GM18907 (cell line): ENCODE measurements at regions not wholly inside any gene's neighbourhood (a gene's known extent, or its start where the extent isn't known, plus 50 kb on each side); places are given as distances from the start of the nearest gene placed in this dataset.
"Not testable (repeated sequence)": the region's sequence is repeated elsewhere in the genome, so short reads cannot be mapped to it uniquely, and the experiment has no call there.

Experiments used
- ATAC-seq: cut with Tn5 transposase; IDR thresholded peaks from one replicate; pipeline ENCODE4 v1.9.1; 2021; ENCODE audit warnings: mild to moderate bottlenecking, moderate library complexity; ENCODE audit not compliant: unreplicated experiment

- no peak for ATAC-seq
These were observed 141.6 kb upstream of the RIOK3 start for GRCh38 chr18:23311351-23312121.

- ATAC-seq = no peak
These were observed 139.7 kb upstream of the RIOK3 start for GRCh38 chr18:23313379-23313778.

- no peak for ATAC-seq
These were observed 138.4 kb upstream of the RIOK3 start for GRCh38 chr18:23314672-23315071.

- ATAC-seq = no peak
These were observed 136.8 kb upstream of the RIOK3 start for GRCh38 chr18:23316316-23316715.

GRCh38 chr18:23316988-23317387, 136.1 kb upstream of the RIOK3 start:
- no peak for ATAC-seq

GRCh38 chr18:23317975-23318675, 135.0 kb upstream of the RIOK3 start:
- no peak for ATAC-seq

- ATAC-seq = no peak
These were observed 132.3 kb upstream of the RIOK3 start for GRCh38 chr18:23320709-23321236.

- no peak for ATAC-seq
These were observed 131.1 kb upstream of the RIOK3 start for GRCh38 chr18:23321996-23322395.

GRCh38 chr18:23324056-23324811, 128.9 kb upstream of the RIOK3 start:
- ATAC-seq = no peak

GRCh38 chr18:23324861-23325260, 128.2 kb upstream of the RIOK3 start:
- no peak for ATAC-seq

- not testable (repeated sequence) for ATAC-seq
These were observed 123.4 kb upstream of the RIOK3 start for GRCh38 chr18:23329671-23330070.

GRCh38 chr18:23330423-23330822, 122.7 kb upstream of the RIOK3 start:
- peak; percentile 97 for ATAC-seq

- ATAC-seq = no peak
These were observed 121.8 kb upstream of the RIOK3 start for GRCh38 chr18:23331091-23331920.

- no peak for ATAC-seq
These were observed 120.7 kb upstream of the RIOK3 start for GRCh38 chr18:23332356-23332755.

- no peak for ATAC-seq
These were observed 119.3 kb upstream of the RIOK3 start for GRCh38 chr18:23333827-23334226.

GRCh38 chr18:23334569-23334968, 118.5 kb upstream of the RIOK3 start:
- no peak for ATAC-seq

GRCh38 chr18:23336101-23336500, 117.0 kb upstream of the RIOK3 start:
- ATAC-seq = no peak

- no peak for ATAC-seq
These were observed 115.3 kb upstream of the RIOK3 start for GRCh38 chr18:23337599-23338444.

- no peak for ATAC-seq
These were observed 112.4 kb upstream of the RIOK3 start for GRCh38 chr18:23340661-23341060.

GRCh38 chr18:23341383-23341782, 111.7 kb upstream of the RIOK3 start:
- no peak for ATAC-seq
